ENCODE measurements at regions not wholly inside any gene's neighbourhood (a gene's known extent, or its start where the extent isn't known, plus 50 kb on each side); places are given as distances from the start of the nearest gene placed in this dataset.

GRCh38 chr3:94714194-94714593, 651.3 kb downstream of the NSUN3 start:
- TF ChIP-seq EZH2 (IDR thresholded peaks at IDR 0.05; ENCODE audit: low read length, unreplicated experiment), result no peak
- no peak for TF ChIP-seq CTCF (conservative IDR thresholded peaks at IDR 0.05; ENCODE audit: low read depth, low read length)

Measured in PC-3 (cell line).